CD4-positive, alpha-beta T cell treated with Interleukin-17A for 4 hours (primary cell): ENCODE measurements at regions not wholly inside any gene's neighbourhood (a gene's known extent, or its start where the extent isn't known, plus 50 kb on each side); places are given as distances from the start of the nearest gene placed in this dataset.

ENCODE experiments used
- DNase-seq: peaks from one replicate; pipeline ENCODE4 v3.0.0-alpha.2; 2020; ENCODE audit warnings: mixed read lengths

GRCh38 chr5:58246461-58246944 is 213.4 kb downstream of the PLK2 start:
- DNase-seq: no peak

DNA sequence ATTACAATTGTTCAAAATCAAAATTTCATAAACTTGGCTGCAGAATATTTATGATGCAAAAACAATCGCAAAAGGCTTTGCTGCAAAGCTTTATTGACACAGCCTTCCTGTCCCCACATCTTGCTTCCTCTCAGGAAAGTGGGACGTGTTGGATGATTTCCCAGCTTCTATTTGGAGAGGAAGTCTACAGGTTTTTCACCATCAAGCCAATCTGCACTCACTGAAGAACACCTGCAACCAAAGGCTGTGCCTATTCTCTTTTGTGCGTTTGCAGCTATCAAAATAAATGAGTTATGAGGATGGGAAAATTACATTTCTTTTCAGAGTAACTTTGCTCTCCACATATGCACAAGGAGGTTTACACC is 214.4 kb downstream of the PLK2 start:
- no peak for DNase-seq

DNA sequence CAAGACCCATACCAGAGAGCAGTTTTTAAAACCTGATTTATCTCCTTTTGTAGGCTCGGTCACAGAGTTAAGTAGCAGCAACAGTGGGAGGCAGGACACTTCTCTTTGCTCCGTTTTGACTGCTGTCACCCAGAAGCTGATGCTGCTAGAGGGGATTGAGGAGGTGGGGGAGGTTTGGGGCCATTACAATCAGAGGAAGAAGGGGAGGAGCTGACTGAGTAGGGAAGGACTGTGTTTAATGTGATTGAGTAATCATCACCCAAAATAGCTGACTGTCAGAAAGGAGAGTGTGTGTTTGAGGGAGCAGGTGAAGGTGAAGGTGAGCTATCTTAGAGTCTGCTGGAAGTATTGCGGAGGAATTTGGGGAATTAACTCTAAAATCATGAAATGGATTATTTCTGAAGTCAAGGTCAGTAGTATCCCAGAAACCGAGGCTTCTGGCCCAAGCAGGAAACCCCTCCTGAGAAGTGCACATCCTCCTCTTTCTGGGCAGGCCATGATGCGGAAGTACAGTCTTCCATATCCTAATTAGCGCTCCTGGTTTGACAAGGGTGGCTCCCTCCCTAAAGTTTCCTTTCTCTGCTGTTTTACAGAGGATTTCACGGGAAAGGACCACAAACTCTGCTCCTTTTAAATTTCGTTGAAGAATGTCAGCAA is 214.9 kb downstream of the PLK2 start:
- no peak for DNase-seq

DNA sequence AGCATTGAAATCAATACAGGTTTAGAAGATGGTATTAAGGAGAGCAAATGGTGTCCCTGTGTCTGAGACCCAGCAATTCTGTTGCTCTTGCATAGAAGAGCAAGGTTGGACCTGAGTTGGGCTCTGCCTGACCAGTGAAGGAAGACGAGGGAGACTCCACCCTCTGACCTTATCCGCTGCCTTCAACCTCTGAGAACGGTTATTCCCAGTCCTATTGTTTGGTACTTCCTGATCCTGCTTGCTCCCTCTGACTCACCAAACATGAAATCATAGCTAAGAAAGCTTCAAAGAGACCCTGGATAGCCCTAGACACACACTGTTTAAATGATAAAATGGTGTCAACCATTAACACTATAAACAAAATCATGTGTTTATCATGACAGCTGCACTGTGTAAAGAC is 218.5 kb downstream of the PLK2 start:
- DNase-seq: no peak

DNA sequence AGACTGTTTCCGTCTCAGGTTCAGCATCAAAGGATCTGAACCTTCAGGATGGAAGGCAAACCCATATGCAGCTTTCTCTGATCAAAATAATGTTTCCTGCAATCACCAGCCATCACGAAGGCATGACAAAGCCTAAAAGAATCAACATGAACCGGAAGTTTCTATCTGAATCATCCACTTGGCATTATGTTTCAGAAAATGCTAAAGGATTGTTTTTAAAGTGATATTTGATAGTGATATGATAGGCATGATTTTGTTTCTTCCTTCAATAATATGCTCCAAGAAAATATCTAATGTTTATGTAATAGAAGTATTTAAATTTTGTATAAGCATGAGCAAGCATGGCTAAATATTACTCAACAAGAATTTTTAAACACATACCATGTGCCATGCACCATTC is 219.6 kb downstream of the PLK2 start:
- DNase-seq: no peak

- DNase-seq: no peak
Observed at GRCh38 chr5:58239731-58240130, 220.2 kb downstream of the PLK2 start.

GRCh38 chr5:58239045-58239444 is 220.8 kb downstream of the PLK2 start:
- no peak for DNase-seq

DNA sequence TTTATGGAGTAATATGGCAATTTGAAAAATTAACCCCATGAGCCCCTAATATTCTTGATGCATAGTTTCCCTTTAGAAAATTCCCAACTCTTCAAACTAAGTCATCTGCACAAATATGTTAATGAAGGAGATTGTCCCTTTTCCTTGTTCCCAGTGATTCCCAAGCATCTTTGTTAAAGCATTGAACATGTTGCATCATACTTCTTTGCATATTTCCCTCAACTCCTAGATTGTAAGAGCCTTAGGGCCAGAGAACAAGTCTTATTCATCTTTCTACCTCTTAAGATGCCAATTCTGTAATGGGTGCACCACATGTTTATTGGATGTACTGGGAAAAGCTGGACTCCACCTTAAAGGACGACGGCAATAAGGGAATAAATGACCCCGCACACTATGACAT is 223.4 kb downstream of the PLK2 start:
- no peak for DNase-seq

DNA sequence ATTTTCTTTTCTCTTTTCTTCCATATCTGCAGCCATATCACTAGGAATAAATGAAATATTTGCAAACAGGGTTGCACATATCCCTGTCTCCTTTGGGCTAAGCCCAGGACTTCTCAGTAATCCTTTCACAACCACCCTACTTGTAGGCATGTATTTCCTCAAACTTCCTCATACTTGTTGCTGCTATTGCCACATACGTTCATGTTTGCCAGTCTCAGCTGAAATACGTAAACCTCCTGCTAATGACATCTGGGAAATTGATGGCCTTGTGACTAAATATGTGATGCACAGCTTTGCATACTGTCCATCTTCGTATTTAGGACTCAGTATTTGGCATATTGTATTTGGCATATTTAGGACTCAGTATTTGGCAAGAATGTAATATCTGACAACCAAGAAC is 224.6 kb downstream of the PLK2 start:
- no peak for DNase-seq

DNA sequence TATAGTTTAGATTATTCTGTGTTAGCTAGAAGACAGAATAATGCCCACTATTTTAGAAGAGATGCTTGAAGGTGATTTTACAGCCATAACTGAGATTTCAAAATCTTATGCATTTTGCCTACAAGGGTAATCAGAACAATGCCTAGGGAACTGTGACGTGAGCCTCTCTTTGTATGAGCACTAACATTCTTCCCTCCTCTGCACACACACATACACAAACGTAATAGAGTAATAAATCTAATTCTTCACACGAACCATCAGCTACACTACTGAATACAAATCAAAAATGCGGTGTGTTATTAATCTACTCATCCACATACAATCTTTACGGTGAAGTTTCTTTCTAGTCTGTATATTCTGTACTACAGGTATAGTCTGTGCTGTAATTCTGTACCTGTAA is 227.8 kb downstream of the PLK2 start:
- no peak for DNase-seq

GRCh38 chr5:58231041-58231440 is 228.8 kb downstream of the PLK2 start:
- no peak for DNase-seq

DNA sequence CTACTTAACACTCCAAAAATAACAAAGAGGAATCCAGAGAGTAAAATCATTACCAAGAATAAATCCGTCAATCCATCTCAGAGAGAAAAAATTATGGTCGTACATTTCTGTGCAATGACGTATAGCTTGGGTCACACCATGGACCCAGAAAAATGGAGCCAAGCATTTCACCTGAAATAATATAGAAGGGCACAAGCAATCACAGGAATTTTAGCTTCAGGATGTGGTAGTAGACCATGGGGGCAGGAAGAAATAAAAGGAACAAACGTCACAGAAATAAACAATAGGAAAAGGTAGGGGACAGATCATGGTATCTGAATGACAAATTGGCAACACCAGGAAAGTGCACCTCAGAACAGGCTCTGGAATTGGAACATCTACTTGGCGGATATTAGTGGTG is 231.0 kb downstream of the PLK2 start:
- DNase-seq: no peak

GRCh38 chr5:58227858-58228257 is 232.0 kb downstream of the PLK2 start:
- DNase-seq: no peak

DNA sequence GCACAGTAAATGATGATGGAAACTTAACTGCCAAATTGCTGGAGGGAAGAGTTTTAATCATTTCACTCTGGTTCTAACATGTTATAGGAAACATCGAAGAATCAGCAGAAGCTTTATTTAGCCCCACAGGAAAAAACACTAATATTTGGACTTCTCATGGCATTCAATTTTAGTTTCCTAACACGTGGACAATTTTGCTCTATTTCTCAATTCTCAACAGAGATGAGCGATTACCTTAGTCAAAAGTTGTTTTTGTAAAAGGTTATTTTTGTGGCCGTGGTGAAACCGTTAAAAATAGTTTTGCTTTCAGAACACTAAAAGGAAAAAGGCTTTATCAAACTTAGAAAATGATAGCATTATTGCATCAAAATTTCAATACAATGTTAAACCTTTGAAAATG is 235.2 kb downstream of the PLK2 start:
- DNase-seq: no peak

- DNase-seq: no peak
Observed at GRCh38 chr5:58224221-58224620, 235.7 kb downstream of the PLK2 start.

- DNase-seq: no peak
Observed at GRCh38 chr5:58215364-58215763, 244.5 kb downstream of the PLK2 start.

GRCh38 chr5:58211441-58211840 is 248.4 kb downstream of the PLK2 start:
- DNase-seq: no peak

DNA sequence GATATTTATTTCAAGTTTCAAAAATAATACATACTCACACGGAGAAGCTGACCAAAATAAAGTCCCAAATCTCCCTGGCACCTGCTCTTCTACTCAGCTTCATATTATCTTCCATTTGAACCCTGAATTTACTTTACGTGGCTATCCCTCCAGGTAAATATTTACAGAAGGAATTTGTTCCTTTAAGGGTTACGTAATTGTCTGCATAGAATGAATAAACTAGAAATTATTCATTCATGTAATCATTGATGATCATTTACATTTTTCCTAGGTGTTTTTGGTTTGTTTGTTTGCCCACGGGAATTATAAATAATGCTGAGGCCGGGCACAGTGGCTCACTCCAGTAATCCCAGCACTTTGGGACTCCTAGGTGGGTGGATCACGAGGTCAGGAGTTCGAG is 251.2 kb downstream of the PLK2 start:
- no peak for DNase-seq

DNA sequence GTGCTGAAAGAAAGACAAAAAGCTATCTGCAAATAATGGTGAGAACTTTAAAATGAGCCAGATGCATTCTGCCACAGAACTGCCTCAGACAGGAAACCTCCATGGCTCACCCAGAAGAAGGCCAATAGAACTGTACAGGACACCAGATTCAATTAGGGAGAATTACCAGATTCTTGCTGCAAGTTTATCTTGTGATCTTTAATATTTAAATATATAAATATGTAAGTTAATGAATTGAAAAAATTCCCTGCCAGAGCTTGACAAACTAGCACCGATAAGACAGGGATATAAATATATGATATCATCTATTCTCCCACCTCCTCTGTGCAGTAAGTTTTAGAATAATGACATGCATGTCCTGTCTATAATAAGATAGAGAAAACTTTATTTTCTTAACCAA is 252.8 kb downstream of the PLK2 start:
- no peak for DNase-seq

DNA sequence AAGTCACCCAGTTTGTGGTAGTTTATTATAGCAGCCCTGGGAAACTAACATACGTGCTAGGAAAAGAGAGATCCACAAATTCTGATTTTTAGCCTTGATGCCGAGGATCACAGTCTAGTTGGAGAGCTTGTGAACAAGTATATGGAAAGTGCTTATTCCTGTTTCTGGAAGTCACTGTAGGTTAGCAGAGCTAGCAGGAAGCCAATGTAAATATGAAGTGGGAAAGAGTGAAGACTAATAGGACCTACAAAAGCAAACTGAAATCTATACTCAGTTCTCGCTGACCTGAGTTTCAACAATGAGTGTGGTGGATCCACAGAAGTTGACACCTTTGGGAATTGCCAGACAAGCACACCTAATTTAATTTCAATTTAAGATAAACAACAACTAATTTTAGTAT is 254.9 kb downstream of the PLK2 start:
- no peak for DNase-seq

DNA sequence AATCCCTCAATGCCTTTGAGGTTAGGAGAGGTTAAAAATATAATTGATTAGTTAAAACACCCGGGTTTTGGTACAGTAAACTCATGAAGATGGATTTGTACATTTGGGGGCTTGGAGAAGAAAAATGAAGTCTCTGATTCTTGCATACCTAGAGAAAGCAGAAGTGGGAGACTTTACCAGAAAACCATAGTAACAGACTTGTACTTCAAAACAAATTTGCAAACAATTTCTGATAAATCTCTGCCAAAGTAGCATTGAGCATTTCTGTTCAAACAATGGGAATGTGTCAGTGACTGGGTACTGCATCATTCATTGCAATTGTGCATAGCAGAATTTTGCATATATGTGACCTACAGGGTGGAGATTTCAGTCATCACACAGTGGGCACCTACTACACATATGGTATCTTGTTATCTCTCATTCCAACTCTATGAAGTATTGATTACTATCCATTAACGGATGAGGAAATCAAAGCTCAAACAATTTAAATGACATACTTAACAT is 256.9 kb downstream of the PLK2 start:
- no peak for DNase-seq

- DNase-seq: no peak
Observed at GRCh38 chr5:58201922-58202648, 257.8 kb downstream of the PLK2 start.

DNA sequence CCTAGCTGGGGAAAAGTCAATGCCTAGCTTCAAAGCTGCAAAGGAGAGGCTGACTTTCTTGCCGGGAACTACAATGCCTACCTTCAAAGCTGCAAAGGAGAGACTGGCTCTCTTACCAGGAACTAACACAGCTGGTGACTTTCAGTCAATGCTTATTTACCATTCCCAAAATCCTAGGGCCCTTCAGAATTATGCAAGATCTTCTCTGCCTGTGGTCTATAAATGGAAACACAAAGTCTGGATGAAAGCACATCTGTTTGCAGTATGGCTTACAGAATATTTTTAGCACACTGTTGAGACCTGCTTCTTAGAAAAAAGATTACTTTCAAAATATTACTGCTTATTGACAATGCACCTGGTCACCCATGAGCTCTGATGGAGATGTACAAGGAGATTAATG is 259.4 kb downstream of the PLK2 start:
- DNase-seq: no peak

GRCh38 chr5:58199087-58199486 is 260.8 kb downstream of the PLK2 start:
- no peak for DNase-seq

- DNase-seq: no peak
Observed at GRCh38 chr5:58198330-58198729, 261.6 kb downstream of the PLK2 start.
